GM13976 (cell line): ENCODE measurements at regions not wholly inside any gene's neighbourhood (a gene's known extent, or its start where the extent isn't known, plus 50 kb on each side); places are given as distances from the start of the nearest gene placed in this dataset.

ENCODE experiments used
- DNase-seq: peaks from one replicate; pipeline ENCODE4 v3.0.0; 2012; ENCODE audit warnings: low spot score
- in situ Hi-C: fragments of 300-500 bp; cut with MboI; formaldehyde crosslinking; loops from one replicate; pipeline ENCODE4 v1.12.0; 2022; ENCODE audit warnings: low sequenced_read_pairs, mixed read lengths, inconsistent platforms; ENCODE audit not compliant: unreplicated experiment
- TF ChIP-seq, protein P1 (sequence below): IDR thresholded peaks from 2 replicates; pipeline ENCODE4 v1.5.1; 2012; ENCODE audit warnings: borderline replicate concordance, mild to moderate bottlenecking; ENCODE audit not compliant: insufficient read depth; ENCODE audit errors: extremely low read depth, missing control alignments, control extremely low read depth

DNA sequence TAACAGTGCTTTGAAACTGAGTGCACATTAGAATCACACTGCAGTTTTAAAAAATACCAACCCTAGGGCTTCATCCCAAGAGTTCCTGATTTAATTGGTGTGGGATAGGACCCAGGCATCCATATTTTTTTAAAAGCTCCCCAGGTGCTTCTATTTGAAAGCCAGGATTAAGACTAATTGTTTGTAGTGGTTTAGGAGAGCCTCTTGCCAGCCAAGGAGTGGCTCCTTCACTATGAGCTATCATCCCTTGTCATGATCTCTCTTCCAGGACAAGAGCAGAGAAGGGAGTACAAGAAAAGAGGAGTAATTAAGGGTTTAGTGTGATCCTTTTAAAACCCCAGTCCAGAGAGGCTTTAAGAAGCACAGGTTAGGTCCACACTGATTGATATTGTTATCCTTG is 178.0 kb downstream of the CAND1 start:
- in situ Hi-C loops = no loop called here
- TF ChIP-seq, protein P1, sequence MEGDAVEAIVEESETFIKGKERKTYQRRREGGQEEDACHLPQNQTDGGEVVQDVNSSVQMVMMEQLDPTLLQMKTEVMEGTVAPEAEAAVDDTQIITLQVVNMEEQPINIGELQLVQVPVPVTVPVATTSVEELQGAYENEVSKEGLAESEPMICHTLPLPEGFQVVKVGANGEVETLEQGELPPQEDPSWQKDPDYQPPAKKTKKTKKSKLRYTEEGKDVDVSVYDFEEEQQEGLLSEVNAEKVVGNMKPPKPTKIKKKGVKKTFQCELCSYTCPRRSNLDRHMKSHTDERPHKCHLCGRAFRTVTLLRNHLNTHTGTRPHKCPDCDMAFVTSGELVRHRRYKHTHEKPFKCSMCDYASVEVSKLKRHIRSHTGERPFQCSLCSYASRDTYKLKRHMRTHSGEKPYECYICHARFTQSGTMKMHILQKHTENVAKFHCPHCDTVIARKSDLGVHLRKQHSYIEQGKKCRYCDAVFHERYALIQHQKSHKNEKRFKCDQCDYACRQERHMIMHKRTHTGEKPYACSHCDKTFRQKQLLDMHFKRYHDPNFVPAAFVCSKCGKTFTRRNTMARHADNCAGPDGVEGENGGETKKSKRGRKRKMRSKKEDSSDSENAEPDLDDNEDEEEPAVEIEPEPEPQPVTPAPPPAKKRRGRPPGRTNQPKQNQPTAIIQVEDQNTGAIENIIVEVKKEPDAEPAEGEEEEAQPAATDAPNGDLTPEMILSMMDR = no peak
- DNase-seq = no peak

- in situ Hi-C loops = no loop called here
- DNase-seq = peak; percentile 20
- TF ChIP-seq, protein P1 = no peak
Measured at GRCh38 chr12:67449591-67450052, 180.5 kb downstream of the CAND1 start.

- TF ChIP-seq, protein P1 = no peak
- in situ Hi-C loops = no loop called here
Measured at GRCh38 chr12:67450441-67450840, 181.3 kb downstream of the CAND1 start.

DNA sequence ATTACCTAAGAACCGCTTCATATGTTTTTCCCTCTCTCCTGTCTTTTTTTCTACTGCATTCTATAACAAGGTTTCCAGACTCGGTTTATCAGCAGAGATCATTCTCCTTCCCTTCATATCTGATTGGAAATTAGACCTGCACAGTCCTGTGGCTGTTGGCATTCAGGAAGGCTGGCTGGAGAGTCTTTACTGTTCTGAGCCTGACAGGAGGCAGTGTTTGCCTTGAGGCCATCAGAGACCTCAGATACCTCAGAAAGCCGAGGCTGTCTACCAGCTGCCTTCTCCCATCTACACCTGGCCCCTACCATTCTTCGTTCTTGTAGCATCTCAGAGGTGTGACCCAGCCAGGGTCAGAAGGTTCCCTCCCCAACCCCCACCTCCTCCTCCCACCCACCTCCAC is 182.0 kb downstream of the CAND1 start:
- no peak for DNase-seq
- TF ChIP-seq, protein P1 = no peak
- in situ Hi-C loops = no loop called here

More at GRCh38 chr12:67450441-67450840, 181.3 kb downstream of the CAND1 start:
- DNase-seq = no peak

DNA sequence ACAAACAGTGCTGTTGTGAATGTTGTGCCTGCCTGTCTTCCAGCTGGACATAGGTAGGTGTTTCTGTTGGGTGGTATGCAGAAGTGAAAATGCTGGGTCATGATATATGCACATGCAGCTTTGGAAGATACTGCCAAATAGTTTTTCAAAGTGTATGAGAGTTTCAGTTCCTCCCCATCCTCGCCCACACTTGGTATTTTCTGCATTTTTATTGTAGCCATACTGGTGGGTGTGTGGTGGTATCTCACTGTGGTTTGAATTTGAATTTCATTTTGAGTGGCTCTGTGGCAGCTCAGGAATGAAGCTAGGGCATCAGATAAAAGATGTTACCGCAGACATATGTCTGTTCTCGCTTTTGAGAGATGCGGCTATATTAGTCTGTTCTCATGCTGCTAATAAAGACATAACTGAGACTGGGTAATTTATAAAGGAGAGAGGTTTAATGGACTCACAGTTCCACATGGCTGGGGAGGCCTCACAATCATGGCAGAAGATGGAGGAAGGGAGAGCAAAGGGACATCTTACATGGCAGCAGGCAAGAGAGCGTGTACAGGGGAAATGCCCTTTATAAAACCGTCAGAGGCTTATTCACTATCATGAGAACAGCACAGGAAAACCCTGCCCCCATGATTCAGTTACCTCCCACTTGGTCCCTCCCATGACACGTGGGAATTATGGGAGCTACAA is 183.1 kb downstream of the CAND1 start:
- TF ChIP-seq, protein P1 = no peak
- in situ Hi-C loops = no loop called here
- DNase-seq = peak; percentile 22

- TF ChIP-seq, protein P1 = no peak
- no peak for DNase-seq
- in situ Hi-C loops = no loop called here
Measured at GRCh38 chr12:67453191-67453590, 184.0 kb downstream of the CAND1 start.
